ENCODE measurements at regions not wholly inside any gene's neighbourhood (a gene's known extent, or its start where the extent isn't known, plus 50 kb on each side); places are given as distances from the start of the nearest gene placed in this dataset.

DNA sequence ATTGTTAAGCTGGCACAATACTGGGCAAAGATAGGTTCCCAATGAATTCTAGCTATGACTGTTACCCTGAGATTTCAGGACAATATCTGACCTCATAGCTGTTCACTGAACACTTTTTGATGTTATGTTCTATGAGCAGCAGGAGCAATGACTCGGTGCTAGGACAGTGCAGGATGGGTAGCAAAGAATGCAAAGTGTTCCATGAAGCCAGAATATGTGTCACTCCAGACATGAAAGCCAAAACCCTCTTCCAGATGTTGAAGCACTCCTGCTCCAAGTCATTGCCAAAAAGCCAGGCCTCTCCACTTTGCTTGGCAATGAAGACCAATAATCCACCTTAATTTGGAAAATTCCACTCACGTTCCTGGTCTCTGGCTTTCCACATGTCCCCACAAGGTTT is 300.9 kb upstream of the CPEB2 start:
- TF ChIP-seq, protein P1, sequence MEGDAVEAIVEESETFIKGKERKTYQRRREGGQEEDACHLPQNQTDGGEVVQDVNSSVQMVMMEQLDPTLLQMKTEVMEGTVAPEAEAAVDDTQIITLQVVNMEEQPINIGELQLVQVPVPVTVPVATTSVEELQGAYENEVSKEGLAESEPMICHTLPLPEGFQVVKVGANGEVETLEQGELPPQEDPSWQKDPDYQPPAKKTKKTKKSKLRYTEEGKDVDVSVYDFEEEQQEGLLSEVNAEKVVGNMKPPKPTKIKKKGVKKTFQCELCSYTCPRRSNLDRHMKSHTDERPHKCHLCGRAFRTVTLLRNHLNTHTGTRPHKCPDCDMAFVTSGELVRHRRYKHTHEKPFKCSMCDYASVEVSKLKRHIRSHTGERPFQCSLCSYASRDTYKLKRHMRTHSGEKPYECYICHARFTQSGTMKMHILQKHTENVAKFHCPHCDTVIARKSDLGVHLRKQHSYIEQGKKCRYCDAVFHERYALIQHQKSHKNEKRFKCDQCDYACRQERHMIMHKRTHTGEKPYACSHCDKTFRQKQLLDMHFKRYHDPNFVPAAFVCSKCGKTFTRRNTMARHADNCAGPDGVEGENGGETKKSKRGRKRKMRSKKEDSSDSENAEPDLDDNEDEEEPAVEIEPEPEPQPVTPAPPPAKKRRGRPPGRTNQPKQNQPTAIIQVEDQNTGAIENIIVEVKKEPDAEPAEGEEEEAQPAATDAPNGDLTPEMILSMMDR (IDR thresholded peaks at IDR 0.05): no peak
- TF ChIP-seq EZH2 (IDR thresholded peaks at IDR 0.05): no peak
